HG03558 (cell line): ENCODE measurements at regions not wholly inside any gene's neighbourhood (a gene's known extent, or its start where the extent isn't known, plus 50 kb on each side); places are given as distances from the start of the nearest gene placed in this dataset.
A peak's percentile ranks its signal among the peaks of the same experiment; 100 is the strongest.

ENCODE experiments used
- ATAC-seq: cut with Tn5 transposase; IDR thresholded peaks from one replicate; pipeline ENCODE4 v1.9.1; 2021; ENCODE audit warnings: moderate number of reproducible peaks; ENCODE audit not compliant: unreplicated experiment; ENCODE audit errors: extremely low read depth

GRCh38 chr12:24759155-24759554 lies 189.7 kb downstream of the BCAT1 start:
- ATAC-seq = no peak

GRCh38 chr12:24756479-24757024 lies 192.3 kb downstream of the BCAT1 start:
- ATAC-seq = no peak

DNA sequence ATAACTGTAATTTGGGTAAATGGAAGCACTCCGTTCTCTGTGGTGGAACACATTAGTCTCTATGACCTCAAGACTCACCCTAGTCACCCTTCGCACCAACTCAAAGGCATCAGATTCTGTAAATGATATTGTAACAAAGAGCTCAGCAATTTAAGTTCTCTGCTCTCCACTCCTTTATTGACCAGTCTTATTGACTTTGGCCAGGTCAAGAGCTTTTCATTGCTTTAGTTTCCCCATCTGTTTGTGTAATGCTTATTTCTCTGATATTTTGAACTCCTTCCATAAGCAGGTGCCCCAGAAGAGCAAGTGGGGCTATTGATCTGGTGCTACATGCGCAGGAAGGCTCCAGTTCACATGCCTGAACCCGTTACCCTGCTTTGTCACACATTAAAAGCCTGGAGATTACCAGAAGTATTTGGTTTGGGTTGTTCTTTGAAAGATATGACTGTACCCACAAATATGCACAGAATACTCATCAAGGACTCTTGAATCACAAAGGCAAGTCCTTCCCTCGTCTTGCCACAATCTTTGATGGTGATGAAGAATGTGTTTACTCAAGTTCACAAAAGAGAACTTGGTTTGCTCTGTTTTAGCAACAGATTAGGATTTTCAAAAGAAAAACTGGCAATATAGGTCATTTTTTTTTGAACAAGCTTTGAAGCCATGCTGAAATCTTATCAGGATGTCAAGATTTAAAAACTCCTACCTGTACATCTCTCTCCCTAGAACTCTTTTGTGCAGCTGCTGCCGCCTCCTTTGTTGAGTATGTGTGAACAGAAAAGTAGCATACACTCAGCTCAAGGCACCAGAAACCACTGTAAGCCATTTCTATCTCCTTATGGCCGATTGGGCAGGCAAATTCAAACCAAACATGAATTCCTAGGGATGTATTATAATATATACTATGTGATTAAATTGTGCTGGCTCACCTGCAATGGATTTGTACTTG lies 193.9 kb downstream of the BCAT1 start:
- no peak for ATAC-seq

GRCh38 chr12:24752763-24753462 lies 196.0 kb downstream of the BCAT1 start:
- no peak for ATAC-seq

DNA sequence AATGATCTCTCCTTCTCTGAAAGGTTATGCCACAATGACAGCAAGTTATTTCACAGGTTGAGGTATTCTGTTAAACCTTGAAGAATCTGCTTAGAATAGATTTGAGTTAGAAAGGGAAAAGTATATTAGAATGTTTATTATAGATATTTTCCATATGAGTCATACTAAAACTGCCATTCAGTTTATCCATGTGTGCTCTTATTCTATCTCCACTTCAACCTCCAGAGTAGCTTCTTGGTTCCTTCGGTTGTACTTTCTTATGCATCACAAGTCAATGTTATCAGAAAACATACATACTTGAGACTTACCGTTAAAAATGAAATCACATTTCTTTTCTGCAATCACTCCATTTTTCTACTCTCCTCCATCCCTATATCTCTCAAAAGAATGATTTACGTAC lies 197.7 kb downstream of the BCAT1 start:
- no peak for ATAC-seq

- ATAC-seq = no peak
Measured at GRCh38 chr12:24750263-24750662, 198.6 kb downstream of the BCAT1 start.

GRCh38 chr12:24749171-24749570 lies 199.7 kb downstream of the BCAT1 start:
- no peak for ATAC-seq

DNA sequence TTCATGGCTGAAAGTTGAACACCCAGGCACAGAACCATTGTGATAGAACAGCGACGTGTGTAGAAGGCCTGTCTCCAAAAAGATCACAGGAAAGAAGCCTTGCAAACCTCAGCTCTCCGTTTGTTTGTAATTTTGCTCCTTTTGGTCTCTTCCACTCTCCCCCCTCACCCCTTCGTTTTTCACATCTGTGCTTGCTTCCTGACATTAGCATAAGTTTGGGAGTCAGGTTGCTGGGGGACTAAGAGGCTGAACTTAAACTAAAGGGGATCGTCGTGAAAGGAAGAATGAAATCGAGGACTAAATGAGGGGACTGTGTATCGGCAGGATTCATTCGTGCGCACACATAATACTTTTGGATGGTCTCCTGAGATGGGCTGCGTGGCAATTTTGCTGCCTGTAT lies 200.6 kb downstream of the BCAT1 start:
- no peak for ATAC-seq

GRCh38 chr12:24746864-24747263 lies 202.0 kb downstream of the BCAT1 start:
- no peak for ATAC-seq

- no peak for ATAC-seq
Measured at GRCh38 chr12:24746006-24746671, 202.8 kb downstream of the BCAT1 start.

DNA sequence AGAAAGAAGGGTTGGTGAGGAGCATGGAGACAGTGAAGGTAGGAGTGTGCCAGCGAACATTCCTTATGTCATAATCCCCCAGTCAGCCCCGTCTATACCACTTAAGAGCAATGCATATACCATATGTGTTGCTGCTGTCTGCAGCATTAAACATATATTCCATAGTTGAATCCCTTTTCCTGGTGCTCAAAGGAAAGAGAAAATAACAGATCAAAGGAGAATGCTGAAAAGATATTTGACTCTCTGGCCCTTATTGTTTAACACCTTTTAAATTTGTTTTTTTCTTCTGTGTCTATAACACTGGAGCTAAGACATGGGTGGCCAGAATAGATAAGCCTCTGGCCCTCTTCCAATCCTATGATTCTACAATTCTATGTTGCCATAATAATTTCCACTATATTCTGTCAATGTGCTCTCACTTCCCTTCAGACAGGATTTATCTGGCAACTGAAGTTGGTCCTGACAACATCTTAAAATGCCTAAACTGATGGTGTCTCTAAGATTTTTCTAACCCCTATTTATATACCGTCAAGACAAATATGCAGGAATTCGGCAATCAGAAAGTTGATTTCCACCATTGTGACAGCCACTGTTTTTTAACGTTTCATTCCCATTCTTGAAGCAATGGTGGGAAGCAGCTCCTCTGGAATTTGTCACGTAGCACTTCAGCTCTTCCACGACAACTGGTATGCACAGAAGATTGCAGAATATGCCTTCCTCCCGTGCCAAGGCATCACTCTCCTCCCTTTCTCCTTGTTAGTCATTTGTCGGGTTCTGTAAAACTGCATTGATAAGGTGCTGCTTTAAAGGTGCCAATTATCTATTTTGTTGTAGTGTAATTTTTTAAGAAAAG lies 204.7 kb downstream of the BCAT1 start:
- no peak for ATAC-seq

GRCh38 chr12:24742378-24742777 lies 206.5 kb downstream of the BCAT1 start:
- ATAC-seq = peak; percentile 60

DNA sequence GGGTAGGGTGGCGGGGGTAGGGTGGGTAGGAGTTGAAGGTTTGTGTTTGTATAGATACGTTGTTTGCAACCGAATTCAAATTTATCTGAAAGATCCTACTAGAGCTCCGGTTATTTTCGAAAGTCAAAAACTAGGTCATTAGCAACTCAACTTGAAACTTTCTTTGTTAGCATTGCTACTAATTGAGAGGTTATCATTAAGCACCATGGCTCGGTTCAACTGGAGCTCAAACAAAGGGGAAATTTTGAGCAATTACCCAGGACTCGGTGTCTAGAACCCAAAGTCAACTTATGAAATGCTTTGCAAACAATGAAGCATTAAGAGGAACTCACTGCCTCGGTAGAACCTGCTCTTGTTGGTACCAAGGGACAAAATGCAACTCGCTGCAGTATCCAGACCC lies 207.7 kb downstream of the BCAT1 start:
- ATAC-seq = peak; percentile 24

GRCh38 chr12:24739106-24739779 lies 209.7 kb downstream of the BCAT1 start:
- no peak for ATAC-seq

DNA sequence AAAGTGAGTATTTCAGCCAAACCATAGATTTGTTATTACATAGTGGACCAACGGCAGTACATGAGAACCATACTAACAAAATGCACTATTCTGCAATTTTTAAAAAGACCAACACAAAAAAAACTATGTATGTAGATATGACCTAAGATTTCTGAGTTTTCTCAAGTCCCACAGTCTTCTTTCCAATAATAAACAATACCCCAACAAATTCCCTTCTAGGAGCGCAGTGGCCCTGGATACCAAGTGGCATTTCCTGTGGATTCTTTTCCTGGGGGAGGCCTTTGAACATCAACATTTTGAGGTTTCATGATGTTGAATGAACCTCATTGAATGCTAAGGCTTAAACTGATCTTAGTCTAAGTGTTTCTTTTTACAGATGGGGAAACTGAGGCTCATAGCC lies 210.5 kb downstream of the BCAT1 start:
- ATAC-seq = no peak

DNA sequence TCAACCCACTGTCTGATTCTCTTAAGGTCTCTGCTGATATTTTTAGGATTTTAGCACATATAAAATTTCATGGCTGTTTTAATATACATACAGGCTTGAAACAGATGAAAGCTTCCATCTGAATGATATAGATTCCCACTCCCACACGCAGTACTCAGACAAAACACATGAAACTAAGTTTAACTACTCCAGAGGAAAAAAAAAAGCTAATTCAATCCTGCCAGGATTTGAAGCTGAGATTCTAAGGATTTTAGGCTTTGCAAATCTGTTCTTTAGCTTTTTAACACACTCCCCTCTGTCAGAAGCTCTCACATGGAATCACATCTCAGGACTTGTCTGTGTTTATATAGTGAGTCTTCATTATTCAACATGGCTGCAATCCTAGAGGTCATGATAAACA lies 217.3 kb downstream of the BCAT1 start:
- ATAC-seq = no peak

GRCh38 chr12:24730489-24730896 lies 218.4 kb downstream of the BCAT1 start:
- ATAC-seq = peak; percentile 37

DNA sequence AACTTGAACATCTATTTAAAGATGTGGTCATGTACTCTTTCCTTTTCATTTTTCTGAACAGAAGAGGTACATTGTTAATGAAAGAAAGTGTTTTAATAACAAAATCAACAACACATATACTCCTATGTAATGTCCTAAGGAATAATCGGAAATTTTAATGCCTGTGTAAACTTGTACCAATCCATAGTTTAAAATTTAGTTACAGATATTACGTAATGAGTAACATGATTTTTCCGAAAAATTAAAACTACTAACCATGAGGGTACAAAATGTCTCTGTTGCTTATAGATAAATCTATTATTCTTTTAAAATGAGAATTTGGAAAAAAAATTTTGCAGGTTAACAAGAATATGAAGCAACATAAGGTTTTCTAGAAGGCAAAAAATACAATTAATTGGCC lies 220.1 kb downstream of the BCAT1 start:
- ATAC-seq = no peak

GRCh38 chr12:24728366-24728765 lies 220.5 kb downstream of the BCAT1 start:
- ATAC-seq = no peak
